GM12878 (cell line): ENCODE measurements at regions not wholly inside any gene's neighbourhood (a gene's known extent, or its start where the extent isn't known, plus 50 kb on each side); places are given as distances from the start of the nearest gene placed in this dataset.

Experiments
- CTCF ChIP-seq, 3 experiments: IDR thresholded peaks in 2 of 3; conservative IDR thresholded peaks in 1 of 3; 2 replicates each; pipeline ENCODE4 v1.5.1; 2011; ENCODE audit warnings: low read depth in 3 of 3, low read length in 3 of 3, mild to moderate bottlenecking in 3 of 3, control low read depth in 2 of 3, moderate library complexity in 2 of 3, inconsistent platforms in 1 of 3, mixed read lengths in 1 of 3; ENCODE audit not compliant: control insufficient read depth in 2 of 3, insufficient read depth in 1 of 3; ENCODE audit errors: extremely low read depth in 1 of 3
- ELK1 ChIP-seq: IDR thresholded peaks from 2 replicates; pipeline ENCODE4 v1.6.1; 2012; ENCODE audit warnings: low read depth, low read length, improper control_type of control experiment

- TF ChIP-seq CTCF (IDR thresholded peaks at IDR 0.05 in 2 of 3, conservative IDR thresholded peaks at IDR 0.05 in 1 of 3; ENCODE audit: control insufficient read depth in 2 of 3, extremely low read depth in 1 of 3, insufficient read depth in 1 of 3, low read depth in 3 of 3, low read length in 3 of 3) (no peak), ELK1 (no peak)
These were observed 271.4 kb downstream of the ACTR3B start for GRCh38 chr7:153030976-153031375.
